ENCODE measurements at regions not wholly inside any gene's neighbourhood (a gene's known extent, or its start where the extent isn't known, plus 50 kb on each side); places are given as distances from the start of the nearest gene placed in this dataset.

DNA sequence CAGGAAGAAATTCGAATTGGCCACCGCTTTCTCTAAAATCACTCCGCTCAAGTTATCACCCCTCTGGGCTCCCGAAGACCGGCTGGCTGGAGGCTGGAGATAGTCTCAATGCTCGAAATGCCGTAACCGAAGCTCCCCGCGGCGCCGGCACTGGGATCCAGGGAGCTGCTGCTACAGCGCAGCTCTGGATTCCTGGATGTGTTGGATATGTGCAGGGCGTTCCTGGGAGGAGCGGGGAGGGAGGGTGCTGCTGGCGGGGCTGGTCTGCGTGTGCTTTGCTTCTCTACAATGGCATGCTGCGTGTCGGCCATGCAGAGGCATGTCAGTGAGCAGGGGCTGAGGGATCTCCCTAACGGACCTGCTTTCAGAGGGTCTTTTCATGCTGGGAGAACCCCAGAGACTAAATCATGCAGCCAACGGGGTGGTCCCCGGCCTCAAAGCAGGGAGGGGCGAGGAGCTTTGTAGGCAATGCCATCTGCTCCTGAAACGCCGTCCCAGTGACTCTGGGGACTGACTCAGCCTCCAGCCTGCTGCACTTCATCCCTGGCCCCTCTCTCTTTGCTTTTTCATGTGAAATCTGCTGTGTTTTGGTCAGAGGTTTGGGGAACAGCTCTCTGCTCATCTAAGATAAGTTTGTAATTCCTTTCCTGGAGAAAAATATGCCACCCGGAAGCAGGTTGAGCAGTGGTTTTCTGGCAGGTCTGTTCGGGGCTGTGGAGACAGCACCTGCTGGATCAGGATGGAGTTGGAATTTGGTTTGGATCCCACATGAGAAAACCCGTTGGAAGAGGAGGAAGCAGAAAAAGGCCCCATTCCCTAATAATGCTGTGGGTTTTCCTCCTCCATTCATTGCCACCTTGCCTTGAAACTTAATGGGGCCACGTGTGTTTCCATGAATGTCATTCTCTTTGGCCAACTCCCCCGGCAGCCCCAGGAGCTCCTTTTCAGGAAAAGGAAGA, 311.4 kb downstream of the SEC14L1 start:
- no peak overlapping the region; the same call in 1 of the 2 replicates for H3K27ac ChIP-seq
- no peaks in the 10 kb centered on the region for H4K20me1 ChIP-seq (ENCODE audit: insufficient read depth)
- TF ChIP-seq CTCF (conservative IDR thresholded peaks at IDR 0.05; ENCODE audit: low read depth, low read length) = no peak
- H3K4me3 ChIP-seq (IDR thresholded peaks at IDR 0.05; ENCODE audit: insufficient read depth, low read depth, low read length) = no peak overlapping the region
- peaks cover 95% of the 10 kb centered on the region for H3K79me2 ChIP-seq (ENCODE audit: insufficient read depth, low read depth)
- H3K4me1 ChIP-seq (ENCODE audit: low read depth, poor library complexity, severe bottlenecking) = peaks cover 25% of the 10 kb centered on the region
- no peak overlapping the region for H3K9ac ChIP-seq
- no peaks in the 10 kb centered on the region for H3K27me3 ChIP-seq (ENCODE audit: insufficient read depth, low read depth)
- H3K36me3 ChIP-seq (ENCODE audit: insufficient read depth) = no peaks in the 10 kb centered on the region
- no peak overlapping the region for H2AFZ ChIP-seq (ENCODE audit: low read depth)
- H3K4me2 ChIP-seq = no peak overlapping the region

DNA sequence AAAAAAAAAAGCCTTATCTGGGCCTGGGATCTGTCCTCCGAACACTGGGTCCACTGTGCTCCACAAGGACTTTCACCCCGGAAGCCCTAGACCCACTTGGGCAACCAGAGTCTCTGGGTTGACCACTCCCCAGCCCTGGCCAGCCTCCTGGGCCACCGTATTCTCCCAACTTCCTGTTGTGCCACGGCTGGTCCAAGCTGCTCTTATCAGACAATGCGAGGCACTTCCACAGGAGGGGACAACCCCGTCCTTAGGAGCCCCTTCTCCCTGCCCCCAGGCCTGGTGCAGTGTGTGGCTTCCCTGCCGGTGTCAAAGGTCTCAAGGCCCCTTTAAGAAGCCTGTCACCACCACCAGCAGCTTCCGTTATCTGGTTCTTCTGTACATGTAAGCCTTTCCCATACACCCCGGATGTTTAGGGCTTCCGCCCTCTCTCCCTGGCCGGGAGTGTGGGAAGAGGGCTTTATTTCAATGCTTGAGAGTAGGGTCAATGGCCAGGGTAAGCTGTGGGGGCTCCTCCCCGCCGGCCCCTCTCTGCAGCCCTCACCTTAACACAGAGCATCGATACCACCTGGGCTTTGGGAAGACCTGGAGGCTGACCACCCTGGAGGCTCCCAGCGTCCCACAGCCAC, 313.0 kb downstream of the SEC14L1 start:
- Histone ChIP-seq H3K27ac (no peak overlapping the region), H3K79me2 (ENCODE audit: insufficient read depth, low read depth) (peaks cover 88% of the 10 kb centered on the region), H3K27me3 (ENCODE audit: insufficient read depth, low read depth) (no peaks in the 10 kb centered on the region), H3K4me2 (no peak overlapping the region), H3K4me3 (IDR thresholded peaks at IDR 0.05; ENCODE audit: insufficient read depth, low read depth, low read length) (no peak overlapping the region), H3K9ac (no peak overlapping the region), H2AFZ (ENCODE audit: low read depth) (no peak overlapping the region), H4K20me1 (ENCODE audit: insufficient read depth) (no peaks in the 10 kb centered on the region), H3K4me1 (ENCODE audit: low read depth, poor library complexity, severe bottlenecking) (peaks cover 11% of the 10 kb centered on the region), H3K36me3 (ENCODE audit: insufficient read depth) (no peaks in the 10 kb centered on the region)
- no peak for TF ChIP-seq CTCF (conservative IDR thresholded peaks at IDR 0.05; ENCODE audit: low read depth, low read length)

- Histone ChIP-seq H4K20me1 (ENCODE audit: insufficient read depth) (0 out of 2 replicates have a peak, but pooled peaks cover 2% of the 10 kb centered on the region), H3K27ac (no peak overlapping the region), H3K9ac (no peak overlapping the region), H3K36me3 (ENCODE audit: insufficient read depth) (no peaks in the 10 kb centered on the region), H2AFZ (ENCODE audit: low read depth) (no peak overlapping the region), H3K79me2 (ENCODE audit: insufficient read depth, low read depth) (peaks cover 85% of the 10 kb centered on the region), H3K4me2 (no peak overlapping the region), H3K27me3 (ENCODE audit: insufficient read depth, low read depth) (no peaks in the 10 kb centered on the region), H3K4me1 (ENCODE audit: low read depth, poor library complexity, severe bottlenecking) (peaks cover 4% of the 10 kb centered on the region), H3K4me3 (IDR thresholded peaks at IDR 0.05; ENCODE audit: insufficient read depth, low read depth, low read length) (no peak overlapping the region)
- TF ChIP-seq CTCF (conservative IDR thresholded peaks at IDR 0.05; ENCODE audit: low read depth, low read length) = no peak
Observed at GRCh38 chr17:77454242-77455095, 313.7 kb downstream of the SEC14L1 start.

- Histone ChIP-seq H2AFZ (ENCODE audit: low read depth) (no peak overlapping the region), H3K9ac (no peak overlapping the region), H3K4me3 (IDR thresholded peaks at IDR 0.05; ENCODE audit: insufficient read depth, low read depth, low read length) (no peak overlapping the region), H3K4me1 (ENCODE audit: low read depth, poor library complexity, severe bottlenecking) (no peaks in the 10 kb centered on the region), H4K20me1 (ENCODE audit: insufficient read depth) (0 out of 2 replicates have a peak, but pooled peaks cover 4% of the 10 kb centered on the region), H3K4me2 (no peak overlapping the region), H3K27me3 (ENCODE audit: insufficient read depth, low read depth) (no peaks in the 10 kb centered on the region), H3K36me3 (ENCODE audit: insufficient read depth) (no peaks in the 10 kb centered on the region), H3K27ac (no peak overlapping the region), H3K79me2 (ENCODE audit: insufficient read depth, low read depth) (peaks cover 85% of the 10 kb centered on the region)
- TF ChIP-seq CTCF (conservative IDR thresholded peaks at IDR 0.05; ENCODE audit: low read depth, low read length) = no peak
Observed at GRCh38 chr17:77455111-77455890, 314.5 kb downstream of the SEC14L1 start.
